ENCODE measurements at regions not wholly inside any gene's neighbourhood (a gene's known extent, or its start where the extent isn't known, plus 50 kb on each side); places are given as distances from the start of the nearest gene placed in this dataset.

- Histone ChIP-seq H3K36me3 (no peaks in the 10 kb centered on the region), H3K4me3 (no peak overlapping the region), H3K27ac (no peak overlapping the region), H3K4me1 (no peaks in the 10 kb centered on the region), H3K9me3 (peaks cover 0 to 22% (median 4%) of the 10 kb centered on the region in 4 donors), H3K27me3 (no peaks in the 10 kb centered on the region)
- 80 to 89% (median 87%) methylated on average over 9 to 14 of the region's 14 CpGs for WGBS, 5 donors
- intact Hi-C loops (cut with DNase I; ENCODE audit: low total_unique reads): no loop called here
- DNase-seq: no peak
- no peak for TF ChIP-seq POLR2A (IDR thresholded peaks at IDR 0.05)
- TF ChIP-seq CTCF (IDR thresholded peaks at IDR 0.05): no peak
- no peak for TF ChIP-seq EP300 (IDR thresholded peaks at IDR 0.05)
- TF ChIP-seq POLR2AphosphoS5 (IDR thresholded peaks at IDR 0.05): no peak
Observed at GRCh38 chr9:73474002-73474600, 322.4 kb downstream of the ANXA1 start.

GRCh38 chr9:73474625-73475024 is 323.0 kb downstream of the ANXA1 start:
- Histone ChIP-seq H3K36me3 (no peaks in the 10 kb centered on the region), H3K27me3 (no peaks in the 10 kb centered on the region), H3K9me3 (peaks cover 0 to 22% (median 4%) of the 10 kb centered on the region in 4 donors), H3K4me3 (no peak overlapping the region), H3K4me1 (no peaks in the 10 kb centered on the region), H3K27ac (no peak overlapping the region)
- no peak for TF ChIP-seq POLR2AphosphoS5 (IDR thresholded peaks at IDR 0.05)
- TF ChIP-seq CTCF (IDR thresholded peaks at IDR 0.05): no peak
- no peak for TF ChIP-seq POLR2A (IDR thresholded peaks at IDR 0.05)
- no peak for TF ChIP-seq EP300 (IDR thresholded peaks at IDR 0.05)
- 91 to 100% (median 95%) methylated on average over 2 to 20 of the region's 20 CpGs for WGBS, 5 donors
- DNase-seq: no peak
- intact Hi-C loops (cut with DNase I; ENCODE audit: low total_unique reads): no loop called here

GRCh38 chr9:73494894-73495293 is 343.2 kb downstream of the ANXA1 start:
- intact Hi-C loops (cut with DNase I; ENCODE audit: low total_unique reads): no loop called here
- 82 to 90% (median 86%) methylated on average over 5 of the region's 5 CpGs for WGBS, 5 donors
- TF ChIP-seq POLR2AphosphoS5 (IDR thresholded peaks at IDR 0.05) (no peak), POLR2A (IDR thresholded peaks at IDR 0.05) (no peak), CTCF (IDR thresholded peaks at IDR 0.05) (no peak), EP300 (IDR thresholded peaks at IDR 0.05) (no peak)
- no peaks in the 10 kb centered on the region for H3K27me3 ChIP-seq
- no peak overlapping the region for H3K4me3 ChIP-seq
- H3K36me3 ChIP-seq: no peaks in the 10 kb centered on the region
- peaks cover 2 to 17% (median 14%) of the 10 kb centered on the region in 4 donors for H3K9me3 ChIP-seq
- DNase-seq: no peak
- H3K4me1 ChIP-seq: no peaks in the 10 kb centered on the region
- H3K27ac ChIP-seq: no peak overlapping the region

GRCh38 chr9:73497796-73498195 is 346.1 kb downstream of the ANXA1 start:
- H3K4me1 ChIP-seq: no peaks in the 10 kb centered on the region
- DNase-seq: no peak
- no peak overlapping the region for H3K27ac ChIP-seq
- H3K9me3 ChIP-seq: peaks cover 2 to 14% (median 11%) of the 10 kb centered on the region in 4 donors
- no peaks in the 10 kb centered on the region for H3K27me3 ChIP-seq
- no peaks in the 10 kb centered on the region for H3K36me3 ChIP-seq
- intact Hi-C loops (cut with DNase I; ENCODE audit: low total_unique reads): no loop called here
- WGBS, 5 donors: 41 to 58% (median 46%) methylated on average over 2 of the region's 2 CpGs
- TF ChIP-seq POLR2AphosphoS5 (IDR thresholded peaks at IDR 0.05) (no peak), POLR2A (IDR thresholded peaks at IDR 0.05) (no peak), CTCF (IDR thresholded peaks at IDR 0.05) (no peak), EP300 (IDR thresholded peaks at IDR 0.05) (no peak)
- H3K4me3 ChIP-seq: no peak overlapping the region

Measured in stomach (tissue), 8 donors.